ENCODE measurements at regions not wholly inside any gene's neighbourhood (a gene's known extent, or its start where the extent isn't known, plus 50 kb on each side); places are given as distances from the start of the nearest gene placed in this dataset.

DNA sequence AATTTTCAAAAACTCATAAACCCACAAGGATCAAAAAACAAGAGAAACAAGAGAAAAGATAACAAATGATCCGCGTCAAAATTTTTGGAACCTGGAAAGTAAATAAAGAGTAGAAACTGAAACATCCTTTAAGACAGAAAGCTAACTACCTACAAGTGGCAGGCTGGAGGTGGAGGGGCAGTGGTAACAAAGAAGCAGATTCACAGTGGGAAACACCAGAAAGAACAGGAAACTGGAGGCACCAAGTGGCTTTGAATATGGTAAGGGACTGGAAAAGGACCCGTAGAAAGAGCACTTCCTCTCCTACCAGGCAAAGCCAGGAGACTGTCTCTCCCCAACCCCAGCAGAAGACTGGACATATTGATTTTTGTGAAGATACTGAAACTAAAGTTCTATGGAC, 100.6 kb upstream of the TARS1 start:
- no peak for DNase-seq (ENCODE audit: low read depth in 4 of 4, low spot score in 3 of 4)

- DNase-seq (ENCODE audit: low read depth in 4 of 4, low spot score in 3 of 4): no peak
Measured at GRCh38 chr5:33341351-33341750, 99.4 kb upstream of the TARS1 start.

DNA sequence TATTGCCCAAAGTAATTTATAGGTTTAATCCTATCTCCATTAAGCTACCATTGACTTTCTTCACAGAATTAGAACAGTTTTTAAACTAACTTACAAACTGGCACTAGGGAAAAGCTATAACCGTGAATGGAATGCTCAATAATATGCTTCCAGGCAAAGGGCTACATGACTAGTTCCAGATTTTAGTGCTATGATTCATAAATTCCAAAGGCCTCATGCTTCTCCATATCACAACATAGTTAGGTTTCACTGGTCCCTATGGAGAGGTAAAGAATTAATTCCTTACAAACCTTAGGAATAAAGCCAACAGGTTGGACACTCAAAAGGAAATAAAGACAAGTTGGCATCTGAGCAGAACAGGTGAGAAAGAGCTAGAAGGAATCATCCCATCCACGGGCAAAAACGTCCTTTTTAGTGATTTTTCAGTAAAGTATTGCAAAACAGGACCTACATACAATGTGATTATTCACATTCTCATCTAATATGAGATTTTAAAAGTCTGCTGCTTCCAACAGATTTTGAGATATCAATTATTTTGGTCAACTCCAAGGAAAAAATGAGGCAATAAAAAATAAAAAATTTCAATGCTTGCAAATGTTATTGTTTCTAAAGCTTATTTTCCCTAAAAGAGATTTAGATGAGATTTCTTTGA, 97.0 kb upstream of the TARS1 start:
- no peak for DNase-seq (ENCODE audit: low read depth in 4 of 4, low spot score in 3 of 4)

- DNase-seq (ENCODE audit: low read depth in 4 of 4, low spot score in 3 of 4): no peak
Measured at GRCh38 chr5:33346534-33346933, 94.2 kb upstream of the TARS1 start.

GRCh38 chr5:33361781-33362180, 79.0 kb upstream of the TARS1 start:
- DNase-seq (ENCODE audit: low read depth in 4 of 4, low spot score in 3 of 4): no peak

GRCh38 chr5:33362915-33363314, 77.8 kb upstream of the TARS1 start:
- no peak for DNase-seq (ENCODE audit: low read depth in 4 of 4, low spot score in 3 of 4)

GRCh38 chr5:33363537-33363936, 77.2 kb upstream of the TARS1 start:
- no peak for DNase-seq (ENCODE audit: low read depth in 4 of 4, low spot score in 3 of 4)

GRCh38 chr5:33364406-33364805, 76.4 kb upstream of the TARS1 start:
- DNase-seq (ENCODE audit: low read depth in 4 of 4, low spot score in 3 of 4): no peak

GRCh38 chr5:33367416-33367815, 73.3 kb upstream of the TARS1 start:
- no peak for DNase-seq (ENCODE audit: low read depth in 4 of 4, low spot score in 3 of 4)

GRCh38 chr5:33369485-33370465, 71.0 kb upstream of the TARS1 start:
- no peak for DNase-seq (ENCODE audit: low read depth in 4 of 4, low spot score in 3 of 4)

DNA sequence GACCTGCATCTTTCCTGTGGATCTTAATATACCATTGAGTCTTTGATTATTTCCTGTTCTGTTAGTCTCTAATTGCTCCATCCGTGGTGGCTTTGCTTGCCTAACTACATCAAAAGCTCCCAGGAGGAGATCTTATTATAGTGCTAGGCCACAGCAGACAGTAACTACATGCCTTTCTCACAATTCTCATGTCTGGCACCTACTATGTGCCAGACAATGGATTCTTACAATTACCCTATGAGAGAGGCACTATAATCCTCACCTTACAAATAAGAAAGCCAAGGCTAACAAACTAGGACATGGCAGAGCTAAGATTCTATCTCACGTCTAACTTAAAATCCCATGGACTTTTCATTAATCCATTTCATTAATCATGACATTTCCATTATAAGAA, 70.3 kb upstream of the TARS1 start:
- DNase-seq (ENCODE audit: low read depth in 4 of 4, low spot score in 3 of 4): no peak

- no peak for DNase-seq (ENCODE audit: low read depth in 4 of 4, low spot score in 3 of 4)
Measured at GRCh38 chr5:33371660-33372059, 69.1 kb upstream of the TARS1 start.

DNA sequence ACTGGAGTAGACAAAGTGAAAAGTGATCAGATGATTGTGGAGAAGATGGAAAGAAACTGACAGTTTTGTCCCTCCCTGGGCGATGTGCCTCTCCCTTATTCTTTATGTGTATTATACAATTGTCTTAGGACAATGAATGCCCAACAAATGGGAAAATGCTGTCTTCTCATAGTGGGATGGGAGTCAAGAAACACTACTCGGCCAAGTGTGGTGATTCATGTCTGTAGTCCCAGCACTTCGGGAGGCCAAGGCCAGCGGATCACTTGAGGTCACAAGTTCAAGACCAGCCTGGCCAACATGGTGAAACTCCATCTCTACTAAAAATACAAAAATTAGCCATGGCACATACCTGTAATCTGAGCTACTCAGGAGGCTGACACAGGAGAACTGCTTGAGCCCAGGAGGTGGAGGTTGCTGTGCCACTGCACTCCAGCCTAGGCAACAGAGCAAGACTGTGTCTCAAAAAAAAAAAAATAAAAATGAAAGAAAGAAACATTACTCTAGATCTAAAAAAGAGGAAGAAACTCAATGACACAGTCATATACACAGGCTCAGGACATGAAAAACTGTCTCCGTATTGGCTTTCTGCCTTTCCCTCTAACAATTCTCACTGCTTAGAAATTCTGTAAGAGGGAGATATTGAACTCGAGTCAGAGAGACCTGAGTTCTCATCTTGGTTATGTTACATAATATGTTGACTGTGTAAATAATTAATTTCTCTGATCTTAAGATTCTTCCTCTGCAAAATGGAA, 67.9 kb upstream of the TARS1 start:
- DNase-seq (ENCODE audit: low read depth in 4 of 4, low spot score in 3 of 4): no peak

- no peak for DNase-seq (ENCODE audit: low read depth in 4 of 4, low spot score in 3 of 4)
Measured at GRCh38 chr5:33375900-33376299, 64.9 kb upstream of the TARS1 start.

GRCh38 chr5:33379757-33380156, 61.0 kb upstream of the TARS1 start:
- no peak for DNase-seq (ENCODE audit: low read depth in 4 of 4, low spot score in 3 of 4)

GRCh38 chr5:33381243-33381642, 59.5 kb upstream of the TARS1 start:
- DNase-seq (ENCODE audit: low read depth in 4 of 4, low spot score in 3 of 4): no peak

All from right renal pelvis (tissue), 4 donors.